ENCODE measurements at regions not wholly inside any gene's neighbourhood (a gene's known extent, or its start where the extent isn't known, plus 50 kb on each side); places are given as distances from the start of the nearest gene placed in this dataset.

DNA sequence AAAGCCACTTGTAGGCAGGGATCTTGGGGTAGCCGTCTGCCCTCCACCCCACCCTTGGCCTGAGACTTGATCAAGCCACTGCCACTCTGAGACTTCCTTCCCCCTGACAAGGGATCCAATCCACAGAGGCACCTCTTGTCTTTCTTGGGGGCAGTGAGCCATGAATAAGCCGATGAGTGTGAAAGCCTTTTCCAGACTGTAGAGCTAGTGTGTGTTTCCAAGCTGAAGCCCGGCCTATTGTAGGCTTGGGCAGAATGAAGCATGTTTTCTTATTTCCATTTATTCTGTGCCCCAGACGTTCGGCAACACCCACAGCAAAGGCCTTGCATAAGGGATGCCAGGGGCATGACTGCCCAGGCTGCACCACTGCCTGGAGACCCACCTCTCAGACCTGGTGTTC is 991.6 kb downstream of the BCL11B start:
- Mint-ChIP-seq H3K36me3 (ENCODE audit: low read depth, unreplicated experiment) (no peaks in the 10 kb centered on the region), H3K27ac (ENCODE audit: unreplicated experiment) (no peak overlapping the region), H3K4me1 (ENCODE audit: low read depth, unreplicated experiment) (no peaks in the 10 kb centered on the region), H3K4me3 (ENCODE audit: unreplicated experiment) (no peak overlapping the region), H3K9me3 (ENCODE audit: unreplicated experiment) (peaks cover 9% of the 10 kb centered on the region), H3K27me3 (ENCODE audit: low read depth, unreplicated experiment) (peaks cover 26% of the 10 kb centered on the region)
- DNase-seq (ENCODE audit: low read depth) (no peak), FAIRE-seq (no peak)
- Histone ChIP-seq H3K4me3 (ENCODE audit: insufficient read depth, low read depth, low read length) (no peak overlapping the region), H3K36me3 (ENCODE audit: insufficient read depth, low read length) (no peaks in the 10 kb centered on the region), H3K9ac (ENCODE audit: low read length) (no peak overlapping the region), H3K4me2 (ENCODE audit: low read length) (no peak overlapping the region), H3K27ac (ENCODE audit: low read depth, low read length) (no peak overlapping the region), H3K27me3 (ENCODE audit: insufficient read depth, low read length) (no peaks in the 10 kb centered on the region), H3K4me1 (ENCODE audit: insufficient read depth, low read length) (no peaks in the 10 kb centered on the region), H4K20me1 (ENCODE audit: insufficient read depth, low read length) (no peaks in the 10 kb centered on the region), H3K9me3 (ENCODE audit: insufficient read depth, low read depth, low read length) (no peaks in the 10 kb centered on the region), H3K79me2 (ENCODE audit: insufficient read depth, low read length) (no peaks in the 10 kb centered on the region), H2AFZ (ENCODE audit: low read depth, low read length) (no peak overlapping the region)
- TF ChIP-seq CTCF (IDR thresholded peaks at IDR 0.05; ENCODE audit: insufficient read depth, low read depth, low read length) (no peak), EZH2 (IDR thresholded peaks at IDR 0.05; ENCODE audit: insufficient read depth, low read length) (no peak)

DNA sequence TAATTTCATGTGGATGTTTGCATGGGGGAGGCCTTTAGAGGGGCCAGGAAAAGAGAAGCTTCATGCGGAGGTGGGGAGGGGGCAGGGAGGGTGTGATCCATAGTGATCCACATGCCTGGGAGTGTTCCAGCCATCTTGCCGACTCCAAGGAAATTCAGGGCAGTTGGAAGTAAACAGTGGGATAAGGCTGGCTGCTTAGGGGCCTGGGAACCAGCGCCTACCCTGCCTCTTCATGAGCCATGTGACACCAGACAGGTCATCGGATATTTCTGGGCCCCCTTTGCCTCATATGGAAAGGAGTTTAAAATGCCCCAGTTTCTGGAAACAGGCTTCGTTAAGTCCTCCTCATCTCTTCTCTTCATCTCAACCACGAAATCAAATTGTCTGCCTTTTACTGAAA is 983.2 kb downstream of the BCL11B start:
- Histone ChIP-seq H3K36me3 (ENCODE audit: insufficient read depth, low read length) (no peaks in the 10 kb centered on the region), H3K27ac (ENCODE audit: low read depth, low read length) (no peak overlapping the region), H2AFZ (ENCODE audit: low read depth, low read length) (no peak overlapping the region), H3K4me2 (ENCODE audit: low read length) (no peak overlapping the region), H3K27me3 (ENCODE audit: insufficient read depth, low read length) (no peaks in the 10 kb centered on the region), H3K4me3 (ENCODE audit: insufficient read depth, low read depth, low read length) (no peak overlapping the region), H3K9me3 (ENCODE audit: insufficient read depth, low read depth, low read length) (no peaks in the 10 kb centered on the region), H3K9ac (ENCODE audit: low read length) (no peak overlapping the region), H3K4me1 (ENCODE audit: insufficient read depth, low read length) (peaks cover 16% of the 10 kb centered on the region), H4K20me1 (ENCODE audit: insufficient read depth, low read length) (no peaks in the 10 kb centered on the region), H3K79me2 (ENCODE audit: insufficient read depth, low read length) (no peaks in the 10 kb centered on the region)
- H3K4me1 Mint-ChIP-seq (ENCODE audit: low read depth, unreplicated experiment) = no peaks in the 10 kb centered on the region
- H3K9me3 Mint-ChIP-seq (ENCODE audit: unreplicated experiment) = peaks cover 1% of the 10 kb centered on the region
- H3K4me3 Mint-ChIP-seq (ENCODE audit: unreplicated experiment) = no peak overlapping the region
- no peak overlapping the region for H3K27ac Mint-ChIP-seq (ENCODE audit: unreplicated experiment)
- no peak for DNase-seq (ENCODE audit: low read depth)
- no peaks in the 10 kb centered on the region for H3K36me3 Mint-ChIP-seq (ENCODE audit: low read depth, unreplicated experiment)
- no peak for FAIRE-seq
- TF ChIP-seq EZH2 (IDR thresholded peaks at IDR 0.05; ENCODE audit: insufficient read depth, low read length) = no peak
- no peak for TF ChIP-seq CTCF (IDR thresholded peaks at IDR 0.05; ENCODE audit: insufficient read depth, low read depth, low read length)
- peaks cover 1% of the 10 kb centered on the region for H3K27me3 Mint-ChIP-seq (ENCODE audit: low read depth, unreplicated experiment)

DNA sequence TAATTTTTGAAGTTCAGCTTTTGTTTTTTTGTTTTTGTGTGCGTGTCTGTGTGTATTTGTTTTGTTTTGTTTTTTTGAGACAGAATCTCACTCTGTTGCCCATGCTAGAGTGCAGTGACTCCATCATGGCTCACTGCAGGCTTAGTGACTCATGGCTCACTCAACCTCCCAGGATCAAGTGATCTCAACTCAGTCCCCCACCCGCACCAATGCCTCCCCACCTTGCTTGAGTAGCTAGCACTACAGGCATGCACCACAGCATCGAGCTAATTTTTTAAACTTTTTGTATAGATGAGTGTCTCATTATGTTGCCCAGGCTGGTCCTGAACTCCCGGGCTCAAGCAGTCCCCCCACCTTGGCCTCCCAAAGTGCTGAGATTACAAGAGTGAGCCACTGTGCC is 981.4 kb downstream of the BCL11B start:
- H3K27ac ChIP-seq (ENCODE audit: low read depth, low read length) = no peak overlapping the region
- Mint-ChIP-seq H3K27me3 (ENCODE audit: low read depth, unreplicated experiment) (peaks cover 10% of the 10 kb centered on the region), H3K36me3 (ENCODE audit: low read depth, unreplicated experiment) (no peaks in the 10 kb centered on the region), H3K27ac (ENCODE audit: unreplicated experiment) (no peak overlapping the region), H3K4me3 (ENCODE audit: unreplicated experiment) (no peak overlapping the region), H3K4me1 (ENCODE audit: low read depth, unreplicated experiment) (no peaks in the 10 kb centered on the region), H3K9me3 (ENCODE audit: unreplicated experiment) (peaks cover 1% of the 10 kb centered on the region)
- no peaks in the 10 kb centered on the region for H3K36me3 ChIP-seq (ENCODE audit: insufficient read depth, low read length)
- FAIRE-seq (no peak), DNase-seq (ENCODE audit: low read depth) (peak; percentile 29)
- H3K9ac ChIP-seq (ENCODE audit: low read length) = no peak overlapping the region
- no peaks in the 10 kb centered on the region for H4K20me1 ChIP-seq (ENCODE audit: insufficient read depth, low read length)
- H2AFZ ChIP-seq (ENCODE audit: low read depth, low read length) = no peak overlapping the region
- H3K27me3 ChIP-seq (ENCODE audit: insufficient read depth, low read length) = no peaks in the 10 kb centered on the region
- no peak overlapping the region for H3K4me3 ChIP-seq (ENCODE audit: insufficient read depth, low read depth, low read length)
- H3K4me1 ChIP-seq (ENCODE audit: insufficient read depth, low read length) = peaks cover 20% of the 10 kb centered on the region
- H3K4me2 ChIP-seq (ENCODE audit: low read length) = peak overlapping the region; percentile 61
- TF ChIP-seq CTCF (IDR thresholded peaks at IDR 0.05; ENCODE audit: insufficient read depth, low read depth, low read length) (no peak), EZH2 (IDR thresholded peaks at IDR 0.05; ENCODE audit: insufficient read depth, low read length) (no peak)
- H3K79me2 ChIP-seq (ENCODE audit: insufficient read depth, low read length) = no peaks in the 10 kb centered on the region
- H3K9me3 ChIP-seq (ENCODE audit: insufficient read depth, low read depth, low read length) = no peaks in the 10 kb centered on the region

Measured in astrocyte (in vitro differentiated cells and primary cell).